Ovary (tissue), 7 donors: ENCODE measurements at regions not wholly inside any gene's neighbourhood (a gene's known extent, or its start where the extent isn't known, plus 50 kb on each side); places are given as distances from the start of the nearest gene placed in this dataset.

ENCODE experiments used
- DNase-seq, 5 donors: peaks; one replicate each; pipeline ENCODE4 v3.0.0-alpha.2; 2019 to 2020
- H3K27ac ChIP-seq, 2 donors: fragments of 200-600 bp; one replicate each; pipeline versions ENCODE4 v1.5.1 to v1.8.0; 2019 to 2022
- H3K27me3 ChIP-seq: fragments of 200-600 bp; one replicate; pipeline ENCODE4 v1.8.0; 2022
- H3K36me3 ChIP-seq: fragments of 200-600 bp; sonication (generic); one replicate; pipeline ENCODE4 v1.5.1; 2019
- H3K4me1 ChIP-seq: one replicate; pipeline ENCODE4 v1.8.1; 2013; ENCODE audit warnings: mild to moderate bottlenecking, moderate library complexity; ENCODE audit not compliant: insufficient read depth
- H3K4me3 ChIP-seq: fragments of 200-600 bp; sonication (generic); one replicate; pipeline ENCODE4 v1.5.1; 2017
- H3K9me3 ChIP-seq, 2 donors: fragments of 200-600 bp in 1 of 2; sonication (generic) in 1 of 2; one replicate each; pipeline versions ENCODE4 v1.5.1 to v1.8.1; 2013 to 2019; ENCODE audit warnings: mild to moderate bottlenecking in 1 of 2, moderate library complexity in 1 of 2
- EP300 ChIP-seq: sonication (generic); formaldehyde crosslinking; IDR thresholded peaks from one replicate; pipeline ENCODE4 v1.6.1; 2017; ENCODE audit warnings: antibody characterized with exemption
- POLR2A ChIP-seq: fragments of 450-650 bp; IDR thresholded peaks from one replicate; pipeline ENCODE4 v1.6.1; 2017; ENCODE audit warnings: antibody characterized with exemption, mild to moderate bottlenecking, moderate library complexity
- WGBS, 3 donors: extraction: QIAGEN DNeasy Blood & Tissue Kit in 1 of 3; methylation state at CpG; one replicate each; pipeline versions ENCODE4 v1.1.5 to v1.1.7; 2013 to 2017; 5-methylcytosine and 5-hydroxymethylcytosine counted together
- intact Hi-C, 4 donors: fragments of 100-400 bp; cut with DNase I; formaldehyde crosslinking; loops; one replicate each; pipeline versions ENCODE4 v1.11.0 to v1.15.1; 2022 to 2023
- TF ChIP-seq, protein P1 (sequence below), 3 donors: fragments of 450-650 bp in 2 of 3; fragments of 200-600 bp in 1 of 3; IDR thresholded peaks; one replicate each; pipeline versions ENCODE4 v1.5.1 to v1.8.0; 2016 to 2022; ENCODE audit warnings: antibody characterized with exemption in 3 of 3, mild to moderate bottlenecking in 1 of 3
- donor health status: DM: no; HTN: no; CAD: no; lungs with moderate emphysema.
- donor health status: DM: no; HTN: no; CAD: no.
- donor health status: Bipolar disorder and iron deficiency.
- donor health status: DM: no; HTN: no; CAD: no.
- donor health status: DM: yes; HTN: yes; CAD: no.

DNA sequence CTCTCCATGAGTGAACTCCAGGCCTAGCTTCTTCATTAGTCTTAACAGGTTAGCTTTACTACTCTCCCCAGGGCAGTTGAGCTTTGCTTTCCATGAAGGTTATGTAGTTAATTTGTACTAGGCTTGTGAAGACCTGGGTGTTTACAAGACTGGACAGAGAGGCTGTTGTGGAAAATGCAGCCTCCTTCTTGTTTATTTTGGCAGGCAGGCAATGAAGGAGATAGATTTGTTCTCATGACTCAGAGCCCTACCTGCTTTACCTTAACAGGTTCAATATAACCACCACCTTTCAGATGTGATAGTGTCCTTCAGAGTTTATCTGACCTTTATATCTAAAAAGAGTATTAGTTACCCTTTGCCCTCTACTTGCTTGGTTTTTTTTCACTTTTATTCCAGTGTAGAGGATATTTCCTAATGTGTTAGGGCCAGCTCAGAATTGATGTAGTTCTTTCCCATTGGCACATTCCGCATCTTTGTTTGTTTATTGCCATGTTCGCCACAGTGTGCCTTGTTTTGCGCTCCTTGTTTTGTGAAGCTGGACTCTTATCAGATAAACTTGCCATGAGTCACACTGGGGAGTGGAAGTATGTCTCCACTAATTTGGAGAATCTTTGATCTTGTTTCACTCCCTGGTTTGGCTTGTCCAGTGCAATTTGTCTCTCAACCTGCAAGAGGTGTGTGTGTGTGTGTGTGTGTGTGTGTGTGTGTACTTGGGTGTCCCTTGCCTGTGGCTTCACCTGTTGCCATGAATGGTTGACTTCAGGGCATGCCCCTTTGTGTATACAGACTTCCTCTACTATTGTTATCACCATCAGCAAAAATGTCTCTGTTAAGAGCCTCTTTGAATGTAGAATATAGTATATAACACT is 87.4 kb upstream of the MACF1 start:
- Histone ChIP-seq H3K27me3 (no peaks in the 10 kb centered on the region), H3K27ac (no peak overlapping the region), H3K4me3 (no peak overlapping the region), H3K36me3 (no peaks in the 10 kb centered on the region), H3K4me1 (peaks cover 9% of the 10 kb centered on the region), H3K9me3 (no peaks in the 10 kb centered on the region)
- intact Hi-C loops = no loop called here
- TF ChIP-seq, protein P1, sequence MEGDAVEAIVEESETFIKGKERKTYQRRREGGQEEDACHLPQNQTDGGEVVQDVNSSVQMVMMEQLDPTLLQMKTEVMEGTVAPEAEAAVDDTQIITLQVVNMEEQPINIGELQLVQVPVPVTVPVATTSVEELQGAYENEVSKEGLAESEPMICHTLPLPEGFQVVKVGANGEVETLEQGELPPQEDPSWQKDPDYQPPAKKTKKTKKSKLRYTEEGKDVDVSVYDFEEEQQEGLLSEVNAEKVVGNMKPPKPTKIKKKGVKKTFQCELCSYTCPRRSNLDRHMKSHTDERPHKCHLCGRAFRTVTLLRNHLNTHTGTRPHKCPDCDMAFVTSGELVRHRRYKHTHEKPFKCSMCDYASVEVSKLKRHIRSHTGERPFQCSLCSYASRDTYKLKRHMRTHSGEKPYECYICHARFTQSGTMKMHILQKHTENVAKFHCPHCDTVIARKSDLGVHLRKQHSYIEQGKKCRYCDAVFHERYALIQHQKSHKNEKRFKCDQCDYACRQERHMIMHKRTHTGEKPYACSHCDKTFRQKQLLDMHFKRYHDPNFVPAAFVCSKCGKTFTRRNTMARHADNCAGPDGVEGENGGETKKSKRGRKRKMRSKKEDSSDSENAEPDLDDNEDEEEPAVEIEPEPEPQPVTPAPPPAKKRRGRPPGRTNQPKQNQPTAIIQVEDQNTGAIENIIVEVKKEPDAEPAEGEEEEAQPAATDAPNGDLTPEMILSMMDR (IDR thresholded peaks at IDR 0.05) = no peak
- TF ChIP-seq POLR2A (no peak), EP300 (no peak)
- 78 to 79% (median 79%) methylated on average over 3 of the region's 3 CpGs for WGBS, 3 donors
- no peak for DNase-seq

DNA sequence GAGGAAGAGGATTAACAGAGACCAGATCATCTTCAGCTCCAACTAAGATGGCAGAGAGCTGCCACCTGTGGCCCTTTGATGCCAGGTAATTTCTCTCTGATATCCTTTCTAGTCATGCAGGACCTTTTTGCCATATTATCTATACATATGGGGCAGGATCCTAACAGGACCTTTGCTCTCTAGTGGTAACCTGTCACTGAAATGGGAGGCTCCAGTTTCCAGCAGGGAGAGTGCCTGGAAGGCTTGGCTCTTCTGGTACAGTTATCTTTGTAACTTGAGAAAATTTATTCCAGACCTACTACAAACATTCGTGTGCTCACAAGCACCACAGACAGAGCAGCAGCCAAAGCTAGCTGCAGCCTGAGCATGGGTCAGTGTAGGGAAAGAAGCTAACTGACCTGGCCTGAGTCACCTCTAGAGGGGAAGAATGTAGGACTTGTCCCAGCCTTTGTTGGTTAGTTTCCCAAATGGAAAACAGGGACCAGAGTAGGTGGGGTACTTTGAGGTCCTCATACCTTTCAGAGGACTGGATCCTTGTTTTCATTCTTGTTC is 86.5 kb upstream of the MACF1 start:
- WGBS, 3 donors = 0 to 9% (median 4%) methylated on average over 1 of the region's 1 CpG
- no peaks in the 10 kb centered on the region for H3K27me3 ChIP-seq
- no peak for TF ChIP-seq POLR2A
- TF ChIP-seq EP300 = no peak
- TF ChIP-seq, protein P1 (IDR thresholded peaks at IDR 0.05) = no peak
- no peaks in the 10 kb centered on the region for H3K36me3 ChIP-seq
- DNase-seq = no peak
- no peak overlapping the region for H3K27ac ChIP-seq
- H3K9me3 ChIP-seq = no peaks in the 10 kb centered on the region
- H3K4me1 ChIP-seq = peaks cover 9% of the 10 kb centered on the region
- intact Hi-C loops = no loop called here
- H3K4me3 ChIP-seq = no peak overlapping the region

DNA sequence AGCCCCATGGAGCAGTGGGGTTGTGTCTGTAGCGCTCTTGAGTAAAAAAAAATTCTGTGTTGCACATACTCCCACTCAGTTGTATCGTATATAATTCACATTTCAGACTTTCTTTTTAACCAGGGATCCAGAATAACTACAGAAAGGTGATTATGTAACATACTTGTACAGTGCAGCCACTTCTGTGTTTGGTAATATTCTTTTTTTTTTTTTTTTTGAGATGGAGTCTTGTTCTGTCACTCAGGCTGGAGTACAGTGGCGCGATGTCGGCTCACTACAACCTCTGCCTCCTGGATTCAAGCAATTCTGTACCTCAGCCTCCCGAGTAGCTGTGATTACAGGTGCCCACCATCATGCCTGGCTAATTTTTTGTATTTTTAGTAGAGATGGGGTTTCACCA is 82.4 kb upstream of the MACF1 start:
- H3K36me3 ChIP-seq = no peaks in the 10 kb centered on the region
- intact Hi-C loops = no loop called here
- H3K4me1 ChIP-seq = peaks cover 5% of the 10 kb centered on the region
- no peak overlapping the region for H3K27ac ChIP-seq
- no peaks in the 10 kb centered on the region for H3K9me3 ChIP-seq
- H3K4me3 ChIP-seq = no peak overlapping the region
- 96 to 97% (median 97%) methylated on average over 6 of the region's 6 CpGs for WGBS, 3 donors
- no peak for TF ChIP-seq EP300
- TF ChIP-seq, protein P1 (IDR thresholded peaks at IDR 0.05) = no peak
- TF ChIP-seq POLR2A = no peak
- H3K27me3 ChIP-seq = no peaks in the 10 kb centered on the region
- DNase-seq = no peak

DNA sequence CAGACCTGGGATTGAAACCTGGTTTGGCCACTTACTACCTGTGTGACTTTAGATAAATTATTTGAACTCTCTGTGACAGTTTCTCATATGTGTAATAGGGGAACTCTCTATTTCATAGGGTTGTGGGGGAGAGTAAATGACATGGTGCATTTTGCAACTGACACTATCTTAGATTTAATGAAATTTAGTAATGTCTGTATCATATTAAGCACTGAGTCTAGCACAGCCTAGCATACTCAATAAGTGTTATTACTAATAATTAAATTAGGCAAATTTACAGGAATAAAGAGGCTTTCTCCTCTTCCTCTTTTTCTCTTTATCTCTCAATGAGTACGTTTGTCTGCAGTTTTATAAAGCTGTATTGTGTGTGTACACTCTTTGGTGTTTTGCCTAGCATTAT is 80.2 kb upstream of the MACF1 start:
- H3K4me3 ChIP-seq = no peak overlapping the region
- H3K4me1 ChIP-seq = peaks cover 5% of the 10 kb centered on the region
- no peak for TF ChIP-seq POLR2A
- TF ChIP-seq, protein P1 (IDR thresholded peaks at IDR 0.05) = no peak
- no peak for DNase-seq
- no peak overlapping the region for H3K27ac ChIP-seq
- WGBS, 3 donors = 87 to 91% (median 90%) methylated on average over 1 of the region's 1 CpG
- H3K36me3 ChIP-seq = no peaks in the 10 kb centered on the region
- H3K9me3 ChIP-seq = no peaks in the 10 kb centered on the region
- intact Hi-C loops = no loop called here
- H3K27me3 ChIP-seq = no peaks in the 10 kb centered on the region
